Colonic mucosa (tissue), 4 donors: ENCODE measurements at regions not wholly inside any gene's neighbourhood (a gene's known extent, or its start where the extent isn't known, plus 50 kb on each side); places are given as distances from the start of the nearest gene placed in this dataset.

Experiments used
- DNase-seq: peaks from one replicate; pipeline ENCODE4 v3.0.0-alpha.2; 2020
- H3K27ac ChIP-seq: fragments of 200-600 bp; one replicate; pipeline ENCODE4 v1.8.0; 2021
- H3K27me3 ChIP-seq: fragments of 200-600 bp; one replicate; pipeline ENCODE4 v1.8.0; 2021
- H3K36me3 ChIP-seq: fragments of 200-600 bp; one replicate; pipeline ENCODE4 v1.8.0; 2021
- H3K4me1 ChIP-seq: fragments of 200-600 bp; one replicate; pipeline ENCODE4 v1.8.0; 2021; ENCODE audit warnings: mild to moderate bottlenecking
- H3K4me3 ChIP-seq: fragments of 200-600 bp; one replicate; pipeline ENCODE4 v1.8.0; 2021
- H3K9ac ChIP-seq, 2 donors: one replicate each; pipeline ENCODE4 v1.7.0; 2013; ENCODE audit warnings: control low read depth in 2 of 2, low read depth in 2 of 2, low read length in 2 of 2
- H3K9me3 ChIP-seq: fragments of 200-600 bp; one replicate; pipeline ENCODE4 v1.8.0; 2021
- intact Hi-C: fragments of 100-400 bp; cut with DNase I; formaldehyde crosslinking; loops from one replicate; pipeline ENCODE4 v1.14.1; 2022
- TF ChIP-seq, protein P1 (sequence below): fragments of 200-600 bp; IDR thresholded peaks from one replicate; pipeline ENCODE4 v1.8.0; 2022; ENCODE audit warnings: antibody characterized with exemption, mild to moderate bottlenecking
- donor health status: healthy.
- donor health status: DM: no; HTN: no; CAD: no.
- donor health status: DM: no; HTN: no; CAD: no.

DNA sequence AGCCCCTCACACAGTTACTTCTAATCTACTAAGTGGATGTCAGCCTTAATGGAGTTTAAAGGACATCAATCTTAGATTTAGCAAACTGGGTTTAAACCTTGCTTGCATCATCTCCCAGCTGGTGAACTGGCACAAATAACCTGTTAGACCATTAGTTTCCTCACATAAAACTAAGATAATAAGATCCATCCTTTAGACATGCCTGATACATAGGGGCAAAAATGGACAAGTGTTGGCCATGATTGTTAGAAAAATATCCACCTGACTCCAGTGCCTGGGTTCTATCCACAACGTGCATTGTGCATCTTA lies 439.1 kb downstream of the TNS3 start:
- TF ChIP-seq, protein P1, sequence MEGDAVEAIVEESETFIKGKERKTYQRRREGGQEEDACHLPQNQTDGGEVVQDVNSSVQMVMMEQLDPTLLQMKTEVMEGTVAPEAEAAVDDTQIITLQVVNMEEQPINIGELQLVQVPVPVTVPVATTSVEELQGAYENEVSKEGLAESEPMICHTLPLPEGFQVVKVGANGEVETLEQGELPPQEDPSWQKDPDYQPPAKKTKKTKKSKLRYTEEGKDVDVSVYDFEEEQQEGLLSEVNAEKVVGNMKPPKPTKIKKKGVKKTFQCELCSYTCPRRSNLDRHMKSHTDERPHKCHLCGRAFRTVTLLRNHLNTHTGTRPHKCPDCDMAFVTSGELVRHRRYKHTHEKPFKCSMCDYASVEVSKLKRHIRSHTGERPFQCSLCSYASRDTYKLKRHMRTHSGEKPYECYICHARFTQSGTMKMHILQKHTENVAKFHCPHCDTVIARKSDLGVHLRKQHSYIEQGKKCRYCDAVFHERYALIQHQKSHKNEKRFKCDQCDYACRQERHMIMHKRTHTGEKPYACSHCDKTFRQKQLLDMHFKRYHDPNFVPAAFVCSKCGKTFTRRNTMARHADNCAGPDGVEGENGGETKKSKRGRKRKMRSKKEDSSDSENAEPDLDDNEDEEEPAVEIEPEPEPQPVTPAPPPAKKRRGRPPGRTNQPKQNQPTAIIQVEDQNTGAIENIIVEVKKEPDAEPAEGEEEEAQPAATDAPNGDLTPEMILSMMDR = no peak
- Histone ChIP-seq H3K4me3 (no peak overlapping the region), H3K36me3 (no peaks in the 10 kb centered on the region), H3K27ac (no peak overlapping the region), H3K9ac (no peak overlapping the region), H3K27me3 (no peaks in the 10 kb centered on the region), H3K9me3 (no peaks in the 10 kb centered on the region), H3K4me1 (no peaks in the 10 kb centered on the region)
- intact Hi-C loops = no loop called here
- DNase-seq = no peak

GRCh38 chr7:47142169-47142866 lies 439.6 kb downstream of the TNS3 start:
- Histone ChIP-seq H3K4me1 (no peaks in the 10 kb centered on the region), H3K9me3 (no peaks in the 10 kb centered on the region), H3K27me3 (no peaks in the 10 kb centered on the region), H3K36me3 (no peaks in the 10 kb centered on the region), H3K27ac (no peak overlapping the region), H3K9ac (no peak overlapping the region), H3K4me3 (no peak overlapping the region)
- intact Hi-C loops = no loop called here
- DNase-seq = no peak
- TF ChIP-seq, protein P1 = no peak

GRCh38 chr7:47132471-47132870 lies 449.4 kb downstream of the TNS3 start:
- no peak for DNase-seq
- Histone ChIP-seq H3K4me1 (no peaks in the 10 kb centered on the region), H3K9ac (no peak overlapping the region), H3K4me3 (no peak overlapping the region), H3K27ac (no peak overlapping the region), H3K36me3 (no peaks in the 10 kb centered on the region), H3K27me3 (no peaks in the 10 kb centered on the region), H3K9me3 (no peaks in the 10 kb centered on the region)
- TF ChIP-seq, protein P1 = no peak
- intact Hi-C loops = no loop called here

GRCh38 chr7:47128700-47129099 lies 453.2 kb downstream of the TNS3 start:
- TF ChIP-seq, protein P1 = no peak
- no peaks in the 10 kb centered on the region for H3K27me3 ChIP-seq
- H3K9ac ChIP-seq = no peak overlapping the region
- H3K4me3 ChIP-seq = no peak overlapping the region
- H3K4me1 ChIP-seq = no peaks in the 10 kb centered on the region
- intact Hi-C loops = no loop called here
- no peaks in the 10 kb centered on the region for H3K36me3 ChIP-seq
- no peak for DNase-seq
- H3K9me3 ChIP-seq = no peaks in the 10 kb centered on the region
- no peak overlapping the region for H3K27ac ChIP-seq

GRCh38 chr7:47125529-47125928 lies 456.4 kb downstream of the TNS3 start:
- no peaks in the 10 kb centered on the region for H3K9me3 ChIP-seq
- no peaks in the 10 kb centered on the region for H3K4me1 ChIP-seq
- no peak overlapping the region for H3K9ac ChIP-seq
- TF ChIP-seq, protein P1 = no peak
- no peak overlapping the region for H3K27ac ChIP-seq
- no peak for DNase-seq
- intact Hi-C loops = no loop called here
- no peaks in the 10 kb centered on the region for H3K36me3 ChIP-seq
- no peak overlapping the region for H3K4me3 ChIP-seq
- H3K27me3 ChIP-seq = no peaks in the 10 kb centered on the region
